Loucy (cell line): ENCODE measurements at regions not wholly inside any gene's neighbourhood (a gene's known extent, or its start where the extent isn't known, plus 50 kb on each side); places are given as distances from the start of the nearest gene placed in this dataset.

Source experiments
- H2AFZ ChIP-seq: fragments of 200-600 bp; sonication (generic); 2 replicates; pipeline ENCODE4 v1.6.0; 2016; ENCODE audit warnings: antibody characterized with exemption, mild to moderate bottlenecking, low read length, moderate library complexity
- H3F3A ChIP-seq: fragments of 200-600 bp; 2 replicates; pipeline ENCODE4 v1.6.0; 2016; ENCODE audit warnings: antibody characterized with exemption, low read depth, mild to moderate bottlenecking
- H3K27me3 ChIP-seq: fragments of 200-600 bp; sonication (generic); 2 replicates; pipeline ENCODE4 v1.6.1; 2014; ENCODE audit warnings: low read length, mild to moderate bottlenecking; ENCODE audit not compliant: insufficient read depth, poor library complexity, severe bottlenecking
- H3K36me3 ChIP-seq: fragments of 200-600 bp; sonication (generic); 2 replicates; pipeline ENCODE4 v1.6.1; 2016; ENCODE audit warnings: low read length; ENCODE audit not compliant: insufficient read depth
- H3K4me1 ChIP-seq: fragments of 200-600 bp; sonication (generic); 2 replicates; pipeline ENCODE4 v1.5.1; 2014; ENCODE audit warnings: low read length, mild to moderate bottlenecking; ENCODE audit not compliant: insufficient read depth, poor library complexity, severe bottlenecking
- H3K4me2 ChIP-seq: fragments of 200-600 bp; sonication (generic); 2 replicates; pipeline ENCODE4 v1.6.0; 2014; ENCODE audit warnings: antibody characterized with exemption, low read length, low read depth, mild to moderate bottlenecking; ENCODE audit not compliant: poor library complexity, severe bottlenecking
- H3K4me3 ChIP-seq: fragments of 200-600 bp; sonication (generic); 2 replicates; pipeline ENCODE4 v1.5.1; 2014; ENCODE audit warnings: low read length, mild to moderate bottlenecking, mixed read lengths; ENCODE audit not compliant: poor library complexity, severe bottlenecking
- H3K79me2 ChIP-seq: fragments of 200-600 bp; sonication (generic); 2 replicates; pipeline ENCODE4 v1.6.1; 2014; ENCODE audit warnings: low read length; ENCODE audit not compliant: insufficient read depth
- H3K9ac ChIP-seq: fragments of 200-600 bp; sonication (generic); 2 replicates; pipeline ENCODE4 v1.6.0; 2014; ENCODE audit warnings: mild to moderate bottlenecking, low read depth, low read length, moderate library complexity; ENCODE audit not compliant: poor library complexity, severe bottlenecking
- H3K9me2 ChIP-seq: fragments of 200-600 bp; sonication (generic); replicated peaks from 2 replicates; pipeline ENCODE4 v1.6.1; 2016; ENCODE audit warnings: low read depth, low read length, mixed read lengths
- H3K9me3 ChIP-seq: fragments of 200-600 bp; sonication (generic); 2 replicates; pipeline ENCODE4 v1.6.1; 2014; ENCODE audit warnings: mild to moderate bottlenecking, antibody characterized with exemption, low read length, low read depth; ENCODE audit not compliant: insufficient read depth
- H4K20me1 ChIP-seq: fragments of 200-600 bp; sonication (generic); 2 replicates; pipeline ENCODE4 v1.6.0; 2014; ENCODE audit warnings: antibody characterized with exemption, low read length, mild to moderate bottlenecking; ENCODE audit not compliant: insufficient read depth, poor library complexity, severe bottlenecking
- EZH2phosphoT487 ChIP-seq: fragments of 200-600 bp; IDR thresholded peaks from 2 replicates; pipeline ENCODE4 v1.6.1; 2018; ENCODE audit warnings: antibody characterized with exemption, mild to moderate bottlenecking, moderate library complexity, borderline replicate concordance
- TF ChIP-seq, protein P1 (sequence below): fragments of 200-600 bp; sonication (generic); conservative IDR thresholded peaks from 2 replicates; pipeline ENCODE4 v1.5.1; 2014; ENCODE audit warnings: mild to moderate bottlenecking, antibody characterized with exemption, low read length

- H4K20me1 ChIP-seq, result no peaks in the 10 kb centered on the region
- TF ChIP-seq, protein P1, sequence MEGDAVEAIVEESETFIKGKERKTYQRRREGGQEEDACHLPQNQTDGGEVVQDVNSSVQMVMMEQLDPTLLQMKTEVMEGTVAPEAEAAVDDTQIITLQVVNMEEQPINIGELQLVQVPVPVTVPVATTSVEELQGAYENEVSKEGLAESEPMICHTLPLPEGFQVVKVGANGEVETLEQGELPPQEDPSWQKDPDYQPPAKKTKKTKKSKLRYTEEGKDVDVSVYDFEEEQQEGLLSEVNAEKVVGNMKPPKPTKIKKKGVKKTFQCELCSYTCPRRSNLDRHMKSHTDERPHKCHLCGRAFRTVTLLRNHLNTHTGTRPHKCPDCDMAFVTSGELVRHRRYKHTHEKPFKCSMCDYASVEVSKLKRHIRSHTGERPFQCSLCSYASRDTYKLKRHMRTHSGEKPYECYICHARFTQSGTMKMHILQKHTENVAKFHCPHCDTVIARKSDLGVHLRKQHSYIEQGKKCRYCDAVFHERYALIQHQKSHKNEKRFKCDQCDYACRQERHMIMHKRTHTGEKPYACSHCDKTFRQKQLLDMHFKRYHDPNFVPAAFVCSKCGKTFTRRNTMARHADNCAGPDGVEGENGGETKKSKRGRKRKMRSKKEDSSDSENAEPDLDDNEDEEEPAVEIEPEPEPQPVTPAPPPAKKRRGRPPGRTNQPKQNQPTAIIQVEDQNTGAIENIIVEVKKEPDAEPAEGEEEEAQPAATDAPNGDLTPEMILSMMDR, result no peak
- no peak for TF ChIP-seq EZH2phosphoT487
- no peaks in the 10 kb centered on the region for H3K27me3 ChIP-seq
- no peak overlapping the region for H3K9ac ChIP-seq
- no peaks in the 10 kb centered on the region for H3K9me3 ChIP-seq
- H3K4me1 ChIP-seq, result no peaks in the 10 kb centered on the region
- H3F3A ChIP-seq, result no peaks in the 10 kb centered on the region
- H3K79me2 ChIP-seq, result no peaks in the 10 kb centered on the region
- no peaks in the 10 kb centered on the region for H3K36me3 ChIP-seq
- H2AFZ ChIP-seq, result no peak overlapping the region
- 0 out of 2 replicates have a peak, but pooled peaks cover 5% of the 10 kb centered on the region for H3K9me2 ChIP-seq
- no peak overlapping the region for H3K4me3 ChIP-seq
- no peak overlapping the region for H3K4me2 ChIP-seq
Observed at GRCh38 chr13:110023729-110024644, 237.6 kb upstream of the IRS2 start.

DNA sequence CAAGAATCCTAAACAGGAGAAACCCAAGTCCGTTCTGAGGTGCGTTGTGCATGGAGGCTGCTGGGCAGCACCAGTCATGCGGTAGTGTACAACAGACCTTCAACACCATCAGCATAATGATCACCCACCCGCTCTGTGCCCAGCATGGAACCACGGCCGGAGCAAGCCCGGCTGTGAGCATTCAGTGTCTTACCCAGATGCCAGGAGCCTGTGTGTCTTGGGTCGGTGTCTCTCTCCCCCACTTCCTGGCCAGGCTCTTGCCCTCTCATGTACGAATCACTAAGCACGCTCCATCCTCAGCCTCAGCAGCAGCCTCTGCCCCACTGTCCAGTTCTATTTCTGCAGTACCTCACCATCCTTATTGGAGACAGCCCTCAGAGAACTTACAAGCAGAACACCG is 231.6 kb upstream of the IRS2 start:
- Histone ChIP-seq H3K27me3 (no peaks in the 10 kb centered on the region), H2AFZ (no peak overlapping the region), H3K79me2 (no peaks in the 10 kb centered on the region), H3K9me3 (no peaks in the 10 kb centered on the region), H3K4me1 (no peaks in the 10 kb centered on the region), H3K36me3 (no peaks in the 10 kb centered on the region), H4K20me1 (no peaks in the 10 kb centered on the region), H3K4me2 (no peak overlapping the region), H3K4me3 (no peak overlapping the region), H3K9ac (no peak overlapping the region), H3F3A (no peaks in the 10 kb centered on the region), H3K9me2 (no peaks in the 10 kb centered on the region)
- TF ChIP-seq EZH2phosphoT487, result no peak
- TF ChIP-seq, protein P1, result no peak

- Histone ChIP-seq H3K9me2 (no peaks in the 10 kb centered on the region), H3K9ac (no peak overlapping the region), H3K4me2 (no peak overlapping the region), H4K20me1 (no peaks in the 10 kb centered on the region), H3K9me3 (no peaks in the 10 kb centered on the region), H3K4me3 (no peak overlapping the region), H2AFZ (no peak overlapping the region), H3F3A (no peaks in the 10 kb centered on the region), H3K36me3 (no peaks in the 10 kb centered on the region), H3K27me3 (no peaks in the 10 kb centered on the region), H3K4me1 (no peaks in the 10 kb centered on the region), H3K79me2 (no peaks in the 10 kb centered on the region)
- TF ChIP-seq, protein P1, result no peak
- no peak for TF ChIP-seq EZH2phosphoT487
Observed at GRCh38 chr13:110017379-110017778, 231.0 kb upstream of the IRS2 start.
